ENCODE measurements at regions not wholly inside any gene's neighbourhood (a gene's known extent, or its start where the extent isn't known, plus 50 kb on each side); places are given as distances from the start of the nearest gene placed in this dataset.

- TF ChIP-seq CTCF (IDR thresholded peaks at IDR 0.05; ENCODE audit: low read depth, low read length, poor library complexity, severe bottlenecking) (no peak), EZH2phosphoT487 (IDR thresholded peaks at IDR 0.05; ENCODE audit: borderline replicate concordance, low read length) (no peak)
Measured at GRCh38 chr7:155956977-155957376, 144.7 kb upstream of the SHH start.

Measured in DOHH2 (cell line).